GM19035 (cell line): ENCODE measurements at regions not wholly inside any gene's neighbourhood (a gene's known extent, or its start where the extent isn't known, plus 50 kb on each side); places are given as distances from the start of the nearest gene placed in this dataset.
"Not testable (repeated sequence)": the region's sequence is repeated elsewhere in the genome, so short reads cannot be mapped to it uniquely, and the experiment has no call there.

ENCODE experiments used
- ATAC-seq: cut with Tn5 transposase; IDR thresholded peaks from one replicate; pipeline ENCODE4 v1.9.1; 2021; ENCODE audit not compliant: unreplicated experiment

DNA sequence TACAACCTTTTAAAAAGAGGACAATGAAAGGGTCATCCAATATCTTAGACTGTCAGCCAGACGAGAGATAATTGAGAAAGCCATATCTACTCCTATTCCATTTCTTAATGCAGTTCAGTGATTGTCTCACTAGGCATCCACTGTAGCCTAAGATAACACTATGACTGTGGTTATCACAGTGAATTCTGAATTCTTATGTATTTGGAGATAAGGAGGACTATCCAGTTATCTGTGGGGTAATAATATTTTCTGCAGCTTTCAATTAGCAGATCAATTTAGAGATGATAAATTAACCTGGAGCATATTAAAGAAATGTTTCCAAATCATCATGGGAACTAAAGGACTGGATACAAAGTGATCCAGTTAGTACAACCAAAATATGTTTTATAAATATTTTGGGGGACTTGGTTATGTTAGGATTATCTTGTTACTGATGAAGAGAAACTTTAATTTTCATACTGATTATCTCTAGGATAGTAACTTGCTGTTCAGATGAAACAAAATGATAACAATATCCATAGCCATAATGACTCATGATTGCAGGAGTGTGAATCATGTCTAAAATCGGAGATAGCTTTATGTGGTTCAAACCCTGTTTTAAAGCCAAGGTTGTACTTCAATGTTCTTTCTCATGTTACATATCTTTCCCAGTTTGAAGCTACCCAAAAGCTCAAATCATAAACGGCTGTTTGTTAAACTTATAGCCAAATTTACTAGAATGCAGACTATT lies 1152.0 kb downstream of the HACE1 start:
- no peak for ATAC-seq

DNA sequence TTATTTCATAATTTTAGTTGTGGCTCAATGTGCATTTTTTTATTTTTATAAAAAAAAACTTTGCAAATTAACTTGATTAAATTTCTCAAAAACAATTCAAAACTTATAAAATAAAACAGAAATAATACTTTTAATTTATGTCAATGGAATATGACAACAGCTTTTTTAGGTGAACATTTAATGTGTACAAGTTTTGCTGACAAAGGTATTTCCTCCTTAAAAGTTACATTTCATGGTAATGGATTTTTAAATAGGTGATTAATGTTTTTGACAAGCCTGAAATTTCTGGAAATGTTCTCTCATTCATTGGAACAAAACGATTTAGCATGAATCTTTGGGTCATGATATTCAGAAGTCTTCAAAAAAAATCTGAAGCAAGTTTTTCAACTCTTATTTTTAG lies 1160.0 kb downstream of the HACE1 start:
- ATAC-seq: no peak

DNA sequence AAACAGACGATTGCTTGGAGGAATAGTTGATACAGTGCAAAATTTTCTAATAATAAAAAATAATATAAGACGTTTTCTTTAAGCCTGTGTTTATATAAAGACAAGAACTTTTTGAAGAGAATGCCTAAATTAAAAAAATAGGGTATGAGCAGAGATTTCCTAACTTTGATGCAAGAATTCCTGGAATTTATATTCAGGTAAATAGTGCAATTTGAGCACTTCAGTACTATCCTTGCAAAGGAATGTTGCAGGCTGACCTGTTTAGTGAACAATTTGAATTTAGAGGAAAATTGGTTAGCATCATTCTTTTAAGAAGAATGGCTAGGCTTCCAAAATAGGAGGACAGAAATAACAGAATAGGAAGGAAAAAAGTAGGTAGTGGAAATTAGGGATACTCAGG lies 1172.3 kb downstream of the HACE1 start:
- no peak for ATAC-seq

DNA sequence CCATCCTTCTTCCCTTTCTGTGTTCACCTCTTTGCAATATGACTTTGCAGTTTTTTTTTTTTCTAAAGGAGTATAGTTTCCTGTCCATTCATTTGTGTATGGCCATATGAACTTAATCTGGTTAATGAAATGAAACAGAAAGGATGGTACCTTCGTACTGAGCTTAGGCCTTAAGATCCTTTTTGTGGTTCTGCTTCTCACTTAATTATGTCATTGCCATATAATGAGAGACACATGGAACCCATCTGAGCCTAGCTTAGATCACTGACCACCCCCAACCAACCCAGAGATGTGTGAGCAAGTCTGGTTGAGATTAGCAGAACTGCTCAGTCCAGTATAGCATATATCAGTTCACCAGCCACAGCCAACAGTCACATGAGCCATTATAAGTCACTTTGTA lies 1179.6 kb downstream of the HACE1 start:
- ATAC-seq: no peak

DNA sequence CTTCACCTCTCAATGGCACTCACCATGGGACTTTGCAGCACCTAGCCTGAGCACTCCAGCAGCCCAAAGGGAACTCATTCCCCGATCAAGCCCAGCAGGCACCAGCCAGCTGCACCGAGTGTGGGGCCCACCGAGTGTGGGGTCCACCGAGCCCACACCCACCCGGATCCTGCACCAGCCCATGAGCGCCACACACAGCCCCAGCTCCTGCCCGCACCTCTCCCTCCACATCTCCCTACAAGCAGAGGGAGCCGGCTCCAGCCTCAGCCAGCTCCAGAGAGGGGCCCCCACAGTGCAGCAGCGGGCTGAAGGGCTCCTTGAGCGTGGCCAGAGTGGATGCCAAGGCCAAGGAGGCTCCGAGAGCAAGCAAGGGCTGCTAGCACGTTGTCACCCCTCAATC lies 1182.4 kb downstream of the HACE1 start:
- ATAC-seq: no peak

DNA sequence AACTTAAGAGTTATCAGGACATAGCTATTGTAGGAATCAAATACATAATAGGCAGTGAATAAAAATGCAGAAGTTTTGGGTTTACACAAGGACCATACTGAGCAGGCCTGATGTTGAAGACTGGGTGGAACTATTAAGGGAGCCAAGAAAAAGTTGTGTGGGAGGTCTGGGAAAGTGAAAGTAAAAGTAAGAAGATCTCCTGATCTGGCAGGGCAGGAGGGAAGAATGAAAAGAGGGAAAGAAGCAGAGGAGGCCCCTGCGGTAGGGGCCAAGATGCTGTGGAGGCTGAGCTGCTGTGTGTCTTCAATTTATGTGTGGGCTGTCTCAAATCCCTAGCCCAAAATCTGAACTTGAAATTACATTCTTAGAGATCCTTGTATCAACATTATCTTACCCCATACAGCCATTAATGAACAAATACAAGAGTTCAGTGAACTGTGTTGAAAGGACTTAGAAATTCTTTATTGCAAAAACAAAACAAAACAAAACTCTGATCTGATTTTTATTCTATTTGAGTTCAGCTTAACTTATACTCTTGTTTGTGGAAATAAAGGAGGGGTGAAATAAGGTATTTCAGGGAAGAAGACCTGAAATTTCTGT lies 1183.8 kb downstream of the HACE1 start:
- no peak for ATAC-seq

DNA sequence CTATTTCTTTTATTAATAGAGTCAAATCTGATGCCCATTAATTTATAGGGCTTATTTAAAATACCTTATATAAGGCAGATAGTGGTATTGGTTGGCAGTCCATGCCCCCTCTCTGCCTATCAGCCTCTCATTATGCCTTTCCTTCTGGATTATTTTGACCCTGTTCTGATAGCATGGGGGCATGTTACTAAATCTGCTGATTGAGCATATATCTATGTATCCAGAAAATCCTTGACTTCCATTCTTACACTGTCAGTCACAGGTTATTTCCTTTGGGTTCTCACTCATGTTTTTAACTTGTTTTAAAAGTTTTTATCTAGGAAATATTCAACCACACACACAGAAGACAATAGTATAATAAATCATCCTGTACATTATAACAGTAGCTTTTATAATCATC lies 1184.9 kb downstream of the HACE1 start:
- ATAC-seq: no peak

DNA sequence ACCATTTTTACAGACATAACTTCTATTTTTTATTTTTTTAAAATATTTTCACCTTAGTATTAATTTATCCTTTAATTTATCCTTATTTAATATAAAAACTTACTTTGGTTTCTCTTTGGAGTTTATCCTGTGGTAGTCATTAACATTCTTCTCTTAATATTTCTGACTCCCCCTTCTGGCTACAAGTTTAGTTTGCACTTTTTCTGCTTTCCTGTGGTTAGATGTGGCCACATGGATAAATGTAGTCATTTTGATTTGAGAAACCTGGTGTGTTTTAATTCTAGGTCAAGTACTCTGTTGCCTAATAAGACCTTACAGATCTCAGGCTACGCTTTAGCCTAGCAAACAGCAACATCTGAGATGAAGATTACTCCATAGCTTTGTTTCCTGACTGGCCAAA lies 1187.5 kb downstream of the HACE1 start:
- ATAC-seq: no peak

DNA sequence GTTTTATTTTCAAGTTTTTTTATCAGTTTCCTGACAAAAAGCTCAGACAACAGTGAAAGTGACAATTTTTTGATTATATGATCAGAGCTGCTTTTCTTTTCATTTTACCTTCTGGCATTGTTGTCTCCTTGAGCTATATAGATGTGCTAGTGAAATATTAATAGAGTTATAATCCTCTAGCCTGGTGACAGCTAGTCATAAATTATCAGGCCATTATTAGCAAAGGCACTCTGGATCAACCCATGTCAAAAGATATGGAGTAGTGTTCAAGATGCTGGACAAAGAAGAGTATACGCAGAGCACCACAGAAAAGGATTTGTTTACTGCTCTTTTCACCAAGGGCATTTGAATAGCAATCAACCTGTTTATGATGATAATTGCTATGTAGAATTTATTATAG lies 1230.1 kb downstream of the HACE1 start:
- ATAC-seq: no peak

DNA sequence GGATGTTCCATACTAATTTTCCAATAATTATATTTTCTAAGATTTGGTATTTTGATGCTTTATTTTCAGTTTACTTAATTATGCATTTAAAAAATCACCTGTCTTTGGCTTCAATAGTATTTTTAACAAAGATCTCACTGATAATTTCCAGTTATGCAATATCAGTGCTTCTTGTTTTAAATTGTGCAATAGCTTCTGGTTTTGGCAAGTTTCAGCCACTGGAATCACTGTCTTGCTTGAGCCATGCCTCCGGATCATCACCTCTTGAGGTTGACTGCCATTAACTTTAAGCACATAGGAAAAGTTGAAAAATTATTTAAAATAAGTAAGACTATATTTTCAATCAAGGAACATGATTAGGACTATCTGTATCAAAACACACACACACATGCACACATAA lies 1242.1 kb downstream of the HACE1 start:
- no peak for ATAC-seq

DNA sequence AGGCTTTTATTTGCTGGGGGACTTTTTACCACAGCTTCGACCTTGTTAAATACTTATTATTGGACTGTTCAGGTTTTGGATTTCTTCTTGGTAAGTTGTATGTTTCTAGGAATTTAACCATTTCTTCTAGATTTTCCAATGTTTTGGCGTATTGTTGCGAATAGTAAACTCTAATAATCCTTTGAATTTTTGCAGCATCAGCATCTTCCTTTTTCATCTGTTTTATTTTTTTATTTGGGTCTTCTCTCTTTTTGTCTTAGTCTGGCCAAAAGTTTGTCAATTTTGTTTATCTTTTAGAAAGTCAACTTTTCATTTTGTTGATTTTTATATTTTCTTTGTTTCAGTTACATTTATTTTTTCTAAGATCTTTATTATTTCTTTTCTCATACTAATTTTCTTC lies 1272.0 kb downstream of the HACE1 start:
- no peak for ATAC-seq

DNA sequence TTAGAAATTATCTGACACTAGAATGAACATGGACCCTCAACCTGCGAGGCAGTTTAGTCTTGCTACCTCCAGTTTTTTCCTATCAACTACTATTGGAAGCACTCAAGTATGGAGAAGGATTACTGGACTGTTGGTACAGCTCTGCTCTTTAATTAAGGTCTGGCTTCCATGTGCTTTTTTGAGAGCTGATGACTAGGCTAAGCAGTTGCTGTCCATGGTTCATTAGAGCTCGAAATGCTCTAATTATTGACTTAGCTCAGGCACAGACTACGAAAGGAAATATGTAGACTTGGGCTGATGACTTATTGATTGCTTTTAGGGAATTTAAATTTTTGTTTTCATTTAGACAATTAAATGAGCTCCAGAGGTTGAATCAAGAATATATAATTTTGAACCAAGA lies 1281.6 kb downstream of the HACE1 start:
- ATAC-seq: no peak

DNA sequence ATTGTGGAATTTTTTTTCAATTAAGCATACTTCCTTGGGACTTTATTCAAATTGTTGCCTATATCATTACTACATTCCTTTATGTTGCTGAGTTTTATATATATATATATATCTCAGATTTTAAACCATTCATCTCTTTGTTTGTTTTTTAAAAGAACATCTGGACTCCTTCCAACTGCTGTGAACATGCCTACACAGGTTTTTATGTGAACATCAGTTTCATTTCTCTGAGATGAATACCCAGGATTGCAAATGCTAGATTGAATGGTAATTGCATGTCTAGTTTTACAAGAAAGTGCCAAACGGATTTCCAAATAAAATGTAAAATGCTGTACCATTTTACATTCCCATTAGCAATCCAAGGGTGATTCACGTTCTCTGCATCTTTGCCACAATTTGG lies 1289.3 kb downstream of the HACE1 start:
- no peak for ATAC-seq

DNA sequence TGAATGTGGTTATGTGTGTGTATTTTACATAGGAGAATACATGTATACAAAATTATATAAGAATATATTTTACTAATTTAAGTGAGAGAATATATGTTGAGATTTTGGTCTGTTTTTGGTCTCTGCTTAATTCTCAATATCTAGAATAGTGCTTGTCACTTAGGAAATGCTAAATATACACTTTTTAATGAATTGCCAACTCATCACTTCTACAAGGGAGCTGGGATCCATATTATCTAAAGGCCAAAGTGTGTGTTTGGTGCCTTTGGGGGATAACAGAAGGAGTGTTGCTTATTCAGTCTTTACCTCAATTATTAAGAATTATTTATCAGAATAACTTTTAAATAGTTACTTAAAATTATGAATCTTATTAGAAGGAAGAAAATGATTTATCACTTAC lies 1304.8 kb downstream of the HACE1 start:
- ATAC-seq: no peak

DNA sequence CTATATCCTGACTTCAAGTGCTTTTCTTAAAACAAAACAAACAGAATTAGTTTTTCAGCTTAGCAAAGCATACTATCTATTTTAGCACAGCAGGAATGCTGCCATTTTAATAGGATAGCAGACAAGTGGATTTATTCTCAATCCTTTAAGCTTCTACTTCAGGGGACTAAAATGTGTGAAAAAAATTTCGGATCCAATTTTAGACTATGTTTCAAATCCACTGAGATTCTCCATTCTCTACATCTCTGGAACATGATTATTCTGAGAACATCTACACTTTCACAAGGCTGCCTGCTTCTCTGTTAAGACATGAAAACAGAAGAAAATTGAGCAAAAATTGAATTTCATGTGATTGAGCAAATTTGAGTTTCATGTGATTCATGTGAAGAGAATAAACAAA lies 1321.3 kb downstream of the HACE1 start:
- ATAC-seq: no peak

DNA sequence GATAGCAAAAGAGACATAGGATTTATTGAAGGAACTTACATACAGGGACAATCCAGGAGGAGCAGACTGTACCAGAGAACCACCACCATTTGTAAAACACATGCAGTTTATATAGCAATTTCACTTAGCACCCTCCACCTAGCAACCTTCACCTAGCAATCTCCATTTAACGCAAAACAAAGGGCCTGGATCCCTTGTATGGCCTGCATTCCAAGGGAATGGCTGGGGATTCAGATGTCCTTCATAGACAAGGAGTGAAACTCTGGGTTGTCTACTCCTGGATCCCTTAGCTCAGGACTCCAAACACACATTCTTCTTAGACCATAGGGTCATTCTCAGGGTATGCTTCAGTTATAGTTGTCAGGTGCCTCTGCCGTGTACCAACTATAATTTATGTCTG lies 1324.9 kb downstream of the HACE1 start:
- no peak for ATAC-seq

DNA sequence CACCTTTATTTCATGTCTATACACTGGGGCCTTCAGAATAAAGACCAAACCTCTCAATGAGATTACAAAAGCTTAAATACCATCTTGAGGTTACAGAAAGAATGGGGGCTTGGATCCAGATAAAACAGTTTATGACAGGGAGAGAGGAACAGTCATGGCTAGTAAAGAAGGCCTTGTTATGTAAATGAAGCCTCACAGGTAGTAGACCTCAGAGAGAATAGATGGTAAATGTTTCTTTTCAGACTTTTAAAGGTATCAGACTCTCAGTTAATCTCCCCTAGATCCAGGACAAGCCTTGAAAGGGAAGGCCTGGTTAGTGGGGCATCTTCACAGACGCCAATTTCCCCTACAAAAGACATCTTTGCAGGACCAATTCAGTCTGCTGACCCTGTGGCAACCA lies 1325.6 kb downstream of the HACE1 start:
- no peak for ATAC-seq

DNA sequence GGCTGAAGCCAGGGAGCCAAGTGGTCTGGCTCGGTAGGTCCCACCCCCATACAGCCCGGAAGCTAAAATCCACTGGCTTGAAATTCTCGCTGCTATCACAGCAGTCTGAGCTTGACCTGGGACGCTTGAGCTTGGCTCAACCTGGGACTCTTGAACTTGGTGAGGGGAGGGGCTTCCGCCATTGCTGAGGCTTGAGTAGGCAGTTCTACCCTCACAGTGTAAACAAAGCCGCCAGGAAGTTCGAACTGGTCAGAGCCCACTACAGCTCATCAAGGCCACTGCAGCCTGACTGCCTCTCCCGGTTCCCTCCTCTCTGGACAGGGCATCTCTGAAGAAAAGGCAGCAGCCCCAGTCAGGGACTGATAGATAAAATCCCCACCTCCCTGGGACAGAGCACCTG lies 1337.7 kb downstream of the HACE1 start:
- ATAC-seq: no peak

DNA sequence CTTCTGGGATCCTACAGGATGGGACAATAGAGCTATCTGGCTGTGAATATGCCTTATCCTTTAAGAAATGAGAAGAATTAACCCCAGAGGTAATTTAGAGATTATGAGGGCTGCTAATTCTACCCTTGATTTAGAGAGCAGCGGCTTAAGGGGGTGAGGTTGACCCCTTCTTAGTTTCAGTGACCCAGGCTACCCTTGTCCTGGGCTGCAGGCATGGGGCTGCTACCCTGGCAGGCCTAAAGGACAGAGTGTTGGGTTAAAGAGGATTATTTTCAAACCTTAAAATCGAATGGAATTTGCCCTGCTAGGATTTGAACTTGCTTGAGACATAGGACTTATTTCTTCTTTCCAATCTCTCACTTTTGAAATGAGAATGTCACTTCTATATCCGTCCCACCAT lies 1343.4 kb downstream of the HACE1 start:
- no peak for ATAC-seq

DNA sequence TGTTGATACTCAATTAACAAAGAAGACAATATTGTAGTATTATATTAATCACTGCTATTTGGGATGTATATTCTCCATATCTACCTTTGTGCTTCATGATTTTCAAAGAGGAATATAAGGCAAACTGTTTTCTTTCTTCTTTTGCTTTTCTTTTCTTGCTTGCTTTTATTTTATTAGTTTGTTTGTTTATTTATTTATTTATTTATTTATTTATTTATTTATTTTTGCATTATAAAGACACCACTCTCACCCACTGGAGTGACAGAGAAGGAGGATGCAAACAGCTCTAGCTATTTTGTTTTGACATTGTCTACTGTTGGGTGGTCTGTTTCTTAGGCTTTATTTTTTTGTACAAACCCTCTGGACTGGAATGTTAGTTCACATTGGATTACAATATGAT lies 1352.7 kb downstream of the HACE1 start:
- no peak for ATAC-seq

DNA sequence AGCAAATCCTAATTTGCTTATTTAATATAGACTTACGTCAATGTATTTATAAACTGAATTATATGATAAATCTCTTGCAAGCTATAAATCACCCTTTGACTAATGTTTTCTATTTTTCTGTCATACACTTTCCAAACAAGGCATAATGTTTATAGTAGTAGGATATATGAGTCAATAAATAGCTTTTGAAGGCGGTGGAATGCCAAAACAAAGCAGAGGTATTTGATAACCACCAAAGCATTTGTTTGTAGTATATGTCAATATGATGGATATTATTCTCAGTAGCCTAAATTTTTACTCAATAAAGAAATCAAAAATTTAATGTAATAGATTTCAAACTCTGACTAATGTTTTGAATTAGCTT lies 1354.6 kb downstream of the HACE1 start:
- no peak for ATAC-seq

DNA sequence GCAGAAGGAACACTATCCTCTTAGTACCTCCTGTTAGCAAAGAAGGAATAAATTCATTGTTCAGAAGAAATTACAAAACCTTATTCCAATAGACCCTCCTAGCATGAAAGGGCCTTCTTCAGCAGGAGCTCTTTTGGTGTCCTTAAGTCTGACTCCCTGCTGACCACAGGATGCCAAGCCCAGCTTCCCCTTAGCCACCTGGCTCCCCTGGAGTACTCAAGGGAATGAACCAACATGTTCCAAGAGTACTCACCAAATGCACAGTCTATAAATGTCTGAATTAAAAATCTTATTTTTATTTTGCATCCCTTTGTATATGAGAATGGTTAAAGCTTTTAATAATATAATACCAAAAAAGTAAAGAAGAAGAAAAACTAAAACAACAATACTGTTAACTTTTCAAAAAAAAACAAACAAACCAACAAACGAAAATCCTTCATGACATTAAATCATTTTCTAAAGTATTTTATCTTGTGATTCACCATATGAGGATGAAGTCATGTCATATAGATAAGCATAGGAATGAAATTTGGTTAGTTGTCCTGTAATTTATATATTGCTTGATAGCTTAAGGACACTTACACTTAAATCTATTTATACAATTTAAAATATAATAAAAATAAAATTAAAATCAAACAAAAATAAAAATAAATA lies 1355.1 kb downstream of the HACE1 start:
- ATAC-seq: no peak

DNA sequence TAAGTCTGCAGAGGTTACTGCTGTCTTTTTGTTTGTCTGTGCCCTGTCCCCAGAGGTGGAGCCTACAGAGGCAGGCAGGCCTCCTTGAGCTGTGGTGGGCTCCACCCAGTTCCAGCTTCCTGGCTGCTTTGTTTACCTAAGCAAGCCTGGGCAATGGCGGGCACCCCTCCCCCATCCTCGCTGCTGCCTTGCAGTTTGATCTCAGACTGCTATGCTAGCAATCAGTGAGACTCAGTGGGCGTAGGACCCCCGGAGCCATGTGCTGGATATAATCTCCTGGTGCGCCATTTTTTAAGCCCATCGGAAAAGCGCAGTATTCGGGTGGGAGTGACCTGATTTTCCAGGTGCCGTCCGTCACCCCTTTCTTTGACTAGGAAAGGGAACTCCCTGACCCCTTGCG lies 1363.1 kb downstream of the HACE1 start:
- ATAC-seq: not testable (repeated sequence)
